NB4 (cell line): ENCODE measurements at regions not wholly inside any gene's neighbourhood (a gene's known extent, or its start where the extent isn't known, plus 50 kb on each side); places are given as distances from the start of the nearest gene placed in this dataset.

Experiments used
- DNase-seq: peaks from one replicate; pipeline ENCODE4 v3.0.0; 2010; ENCODE audit warnings: low read depth
- H3K4me3 ChIP-seq: one replicate; pipeline ENCODE4 v1.5.1; 2011; ENCODE audit warnings: mild to moderate bottlenecking, low read depth, low read length, moderate library complexity
- MYC ChIP-seq: IDR thresholded peaks from 2 replicates; pipeline ENCODE4 v1.6.1; 2011; ENCODE audit warnings: low read depth, low read length
- POLR2A ChIP-seq: IDR thresholded peaks from 2 replicates; pipeline ENCODE4 v1.6.1; 2011; ENCODE audit warnings: mild to moderate bottlenecking; ENCODE audit not compliant: insufficient read length; ENCODE audit errors: extremely low read depth
- TF ChIP-seq, protein P1 (sequence below): IDR thresholded peaks from 2 replicates; pipeline ENCODE4 v1.6.1; 2011; ENCODE audit warnings: low read depth, low read length
- TF ChIP-seq, protein P2 (sequence below): IDR thresholded peaks from one replicate; pipeline ENCODE4 v1.5.1; 2012; ENCODE audit warnings: low read depth, low read length

DNA sequence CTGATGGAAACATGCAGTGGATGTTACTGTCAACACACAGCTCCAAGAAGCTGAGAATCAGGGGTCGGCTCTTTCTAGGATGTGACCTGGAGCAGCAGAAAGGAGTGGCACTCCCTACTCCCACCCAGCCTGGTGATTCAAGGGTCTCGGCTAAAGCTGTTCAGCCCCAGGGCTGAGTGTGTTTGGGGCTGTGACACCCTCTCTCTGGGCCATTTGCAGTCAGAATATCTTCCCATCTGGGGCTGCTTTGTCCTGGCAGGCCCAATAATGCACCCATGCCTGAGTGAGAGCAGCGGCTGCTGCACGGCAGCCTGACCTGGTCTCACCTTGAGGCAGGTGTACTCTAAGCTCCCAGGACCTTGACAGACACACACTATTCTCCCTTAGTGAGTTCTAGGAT lies 52.5 kb upstream of the AJAP1 start:
- DNase-seq, result no peak
- TF ChIP-seq, protein P1, sequence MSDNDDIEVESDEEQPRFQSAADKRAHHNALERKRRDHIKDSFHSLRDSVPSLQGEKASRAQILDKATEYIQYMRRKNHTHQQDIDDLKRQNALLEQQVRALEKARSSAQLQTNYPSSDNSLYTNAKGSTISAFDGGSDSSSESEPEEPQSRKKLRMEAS, result no peak
- TF ChIP-seq POLR2A (no peak), MYC (no peak)
- TF ChIP-seq, protein P2, sequence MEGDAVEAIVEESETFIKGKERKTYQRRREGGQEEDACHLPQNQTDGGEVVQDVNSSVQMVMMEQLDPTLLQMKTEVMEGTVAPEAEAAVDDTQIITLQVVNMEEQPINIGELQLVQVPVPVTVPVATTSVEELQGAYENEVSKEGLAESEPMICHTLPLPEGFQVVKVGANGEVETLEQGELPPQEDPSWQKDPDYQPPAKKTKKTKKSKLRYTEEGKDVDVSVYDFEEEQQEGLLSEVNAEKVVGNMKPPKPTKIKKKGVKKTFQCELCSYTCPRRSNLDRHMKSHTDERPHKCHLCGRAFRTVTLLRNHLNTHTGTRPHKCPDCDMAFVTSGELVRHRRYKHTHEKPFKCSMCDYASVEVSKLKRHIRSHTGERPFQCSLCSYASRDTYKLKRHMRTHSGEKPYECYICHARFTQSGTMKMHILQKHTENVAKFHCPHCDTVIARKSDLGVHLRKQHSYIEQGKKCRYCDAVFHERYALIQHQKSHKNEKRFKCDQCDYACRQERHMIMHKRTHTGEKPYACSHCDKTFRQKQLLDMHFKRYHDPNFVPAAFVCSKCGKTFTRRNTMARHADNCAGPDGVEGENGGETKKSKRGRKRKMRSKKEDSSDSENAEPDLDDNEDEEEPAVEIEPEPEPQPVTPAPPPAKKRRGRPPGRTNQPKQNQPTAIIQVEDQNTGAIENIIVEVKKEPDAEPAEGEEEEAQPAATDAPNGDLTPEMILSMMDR, result no peak

DNA sequence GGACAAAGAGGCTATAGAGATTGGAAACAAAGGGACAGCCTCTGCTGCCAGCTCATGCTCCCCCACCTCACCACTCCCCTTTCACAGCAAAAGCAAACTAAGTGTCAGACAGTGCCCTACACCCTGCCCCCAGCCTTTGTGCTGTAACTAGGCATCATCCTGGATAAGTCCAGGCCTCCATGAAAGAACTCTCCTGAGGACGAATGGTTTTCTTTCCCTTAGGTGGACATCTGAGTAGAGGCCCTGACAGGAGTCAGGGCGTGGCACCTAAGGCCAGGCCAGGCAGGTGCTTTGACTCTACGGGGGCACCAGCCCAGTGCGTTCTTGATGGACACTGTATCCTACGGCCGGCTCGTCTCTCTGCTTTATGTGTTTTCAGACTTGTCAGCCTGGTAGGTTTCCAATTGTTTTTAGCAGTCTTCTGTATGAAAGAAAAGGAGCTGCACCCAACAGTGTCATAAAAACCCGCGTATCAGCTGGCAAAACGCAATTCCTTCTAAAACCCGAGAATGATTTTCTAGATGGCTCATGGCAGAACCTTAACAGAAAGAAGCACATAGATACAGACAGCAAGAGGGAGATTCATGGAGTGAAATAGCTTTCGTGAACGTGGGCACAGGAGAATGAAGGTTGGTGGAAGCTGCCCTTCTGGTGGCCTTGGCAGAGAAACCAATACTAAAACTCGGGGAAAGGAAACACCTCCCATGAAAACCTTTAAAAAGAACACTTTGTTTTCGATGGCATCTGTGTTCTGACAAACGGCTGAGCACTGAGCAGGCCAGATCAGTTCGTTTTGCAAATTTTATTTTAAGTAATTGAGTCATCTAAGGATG lies 51.7 kb upstream of the AJAP1 start:
- H3K4me3 ChIP-seq, result no peak overlapping the region
- DNase-seq, result no peak
- TF ChIP-seq, protein P2, result no peak
- no peak for TF ChIP-seq MYC

More for the DNA sequence above, 52.5 kb upstream of the AJAP1 start:
- H3K4me3 ChIP-seq, result no peak overlapping the region

DNA sequence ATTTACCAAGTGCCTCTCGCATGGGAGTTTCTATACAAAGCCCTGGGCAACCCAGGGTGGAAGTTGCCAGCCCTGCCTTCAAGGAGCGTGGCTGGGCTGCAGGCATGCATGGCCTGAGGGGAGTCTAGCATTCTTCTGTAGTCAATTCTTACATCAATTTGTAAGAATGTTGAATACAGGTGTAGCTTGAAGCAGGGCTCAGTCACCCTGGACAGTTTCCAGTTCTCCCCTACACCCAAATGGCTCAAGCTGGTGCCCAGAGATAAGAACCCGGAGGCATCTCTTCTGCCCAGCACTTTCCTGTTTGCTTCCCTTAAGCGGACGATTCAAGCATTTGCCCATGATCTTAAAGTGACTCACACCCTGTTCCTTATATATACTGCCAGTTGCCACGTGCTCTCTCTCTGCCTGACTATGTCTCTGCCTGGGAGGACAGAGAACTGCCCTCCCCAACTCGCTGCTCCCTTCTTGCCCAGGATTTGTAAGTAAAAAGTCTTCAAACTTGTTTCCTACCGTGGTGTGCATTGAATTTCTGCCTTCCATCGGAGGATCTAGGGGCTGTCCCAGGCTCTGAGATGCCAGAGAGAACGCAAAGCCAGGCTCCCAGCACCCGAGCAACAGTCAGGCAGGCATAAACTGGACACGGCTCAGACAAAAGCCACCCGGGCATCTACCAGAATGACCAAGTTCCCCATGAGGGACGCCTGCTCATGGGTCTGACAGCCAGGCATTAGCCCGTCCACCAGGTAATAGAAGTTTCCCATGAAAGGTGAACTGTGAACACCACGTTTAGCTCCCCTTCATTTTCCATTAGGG lies 50.9 kb upstream of the AJAP1 start:
- H3K4me3 ChIP-seq, result no peak overlapping the region
- TF ChIP-seq MYC, result peak; percentile 69
- no peak for TF ChIP-seq POLR2A
- TF ChIP-seq, protein P1, result peak; percentile 95
- DNase-seq, result peak; percentile 28
